LoVo (cell line): ENCODE measurements at regions not wholly inside any gene's neighbourhood (a gene's known extent, or its start where the extent isn't known, plus 50 kb on each side); places are given as distances from the start of the nearest gene placed in this dataset.

Experiments used
- DNase-seq: peaks from one replicate; pipeline ENCODE4 v3.0.0-alpha.2; 2016; ENCODE audit warnings: low spot score

DNA sequence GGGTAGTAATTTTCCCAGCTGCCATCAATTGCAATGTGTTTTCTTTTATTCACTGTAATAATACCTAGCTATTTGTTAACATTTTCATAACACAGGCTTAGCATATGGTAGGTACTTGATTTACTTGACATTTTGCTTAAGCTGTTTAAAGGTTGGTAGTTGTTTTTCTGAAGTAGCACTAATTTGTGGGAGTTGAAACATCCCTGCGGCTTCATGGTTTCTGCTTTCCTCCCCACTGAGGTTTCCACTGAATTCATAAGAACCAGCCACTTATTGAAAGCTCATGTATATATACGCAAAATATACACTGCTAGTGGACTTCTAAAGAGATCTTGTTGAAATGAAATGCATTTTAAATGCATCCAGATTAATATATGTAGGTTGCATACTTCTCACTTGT lies 559.9 kb downstream of the TLE4 start:
- DNase-seq: no peak

DNA sequence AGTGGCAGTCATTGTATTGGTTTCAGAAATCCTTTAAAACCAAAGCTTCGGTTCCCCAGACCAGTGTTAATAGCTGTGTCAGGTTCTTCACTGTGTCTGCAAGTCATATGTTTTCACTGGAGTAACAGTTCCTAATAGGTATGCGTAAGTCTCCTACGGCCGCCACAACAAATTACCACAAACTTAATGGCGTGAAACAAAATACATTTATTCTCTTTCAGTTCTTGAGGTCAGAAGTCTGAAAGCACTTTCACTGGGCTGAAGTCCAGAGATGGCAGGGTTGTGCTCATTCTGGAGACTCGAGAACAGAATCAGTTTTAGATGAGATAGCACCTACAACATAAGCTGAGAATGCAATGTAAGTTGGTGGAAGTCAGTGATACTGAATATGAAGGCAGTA lies 556.2 kb downstream of the TLE4 start:
- DNase-seq: no peak

DNA sequence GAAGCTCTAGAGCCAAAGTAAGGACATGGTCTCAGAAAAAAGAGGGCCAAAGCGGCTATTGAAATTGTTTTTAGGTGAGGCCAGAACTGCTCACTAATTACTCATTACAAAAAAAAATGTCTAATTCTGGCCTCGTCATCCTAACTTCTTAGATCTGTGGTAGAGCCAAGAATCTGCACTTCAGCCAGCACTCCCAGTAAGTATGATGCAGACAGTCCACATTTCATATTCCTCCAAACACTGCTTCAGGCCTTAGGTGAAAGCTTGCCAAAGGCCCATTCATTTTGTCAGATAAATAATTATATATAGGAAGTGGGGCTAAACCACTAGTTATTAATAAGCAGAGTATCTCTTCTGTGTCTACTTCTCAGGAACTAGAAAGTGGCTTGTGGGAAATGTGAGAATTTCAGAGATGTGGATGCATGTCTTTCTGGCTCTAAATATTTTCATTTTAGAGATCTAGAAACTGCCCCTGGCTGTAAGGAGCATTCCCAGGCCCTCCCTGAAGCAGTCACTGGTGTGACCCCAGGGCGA lies 554.0 kb downstream of the TLE4 start:
- DNase-seq: no peak

DNA sequence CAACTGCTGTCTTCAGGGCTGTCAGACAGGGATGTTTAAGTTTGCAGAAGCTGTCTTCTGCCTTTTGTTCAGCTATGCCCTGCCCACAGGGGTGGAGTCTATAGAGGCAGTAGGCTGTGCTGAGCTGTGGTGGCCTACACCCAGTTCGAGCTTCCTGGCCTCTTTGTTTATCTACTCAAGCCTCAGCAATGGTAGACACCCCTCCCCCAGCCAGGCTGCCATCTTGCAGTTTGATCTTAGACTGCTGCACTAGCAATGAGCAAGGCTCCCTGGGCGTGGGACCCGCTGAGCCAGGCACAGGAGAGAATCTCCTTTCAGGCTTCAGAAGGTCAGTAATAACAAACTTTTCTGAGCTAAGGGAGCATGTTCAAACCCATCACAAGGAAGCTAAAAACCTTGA lies 545.3 kb downstream of the TLE4 start:
- no peak for DNase-seq

DNA sequence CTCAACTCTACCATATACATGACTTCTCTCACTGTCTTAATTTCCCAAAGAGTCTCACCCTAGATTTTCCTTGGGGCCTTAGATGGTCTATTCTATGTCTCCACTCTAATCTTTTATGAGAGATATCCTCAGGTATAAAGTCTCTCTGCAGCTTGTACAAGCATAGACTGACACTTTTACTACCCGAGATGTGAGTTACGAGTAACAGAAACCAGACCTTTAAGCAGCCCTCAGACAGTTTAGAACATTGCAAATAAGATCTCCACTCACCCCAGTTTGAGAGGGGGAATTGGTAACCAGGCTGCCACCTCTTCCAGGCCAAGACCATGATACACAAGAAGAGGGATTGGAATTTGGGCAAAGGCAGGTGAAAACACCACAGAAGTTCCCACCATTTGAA lies 542.5 kb downstream of the TLE4 start:
- DNase-seq: no peak

DNA sequence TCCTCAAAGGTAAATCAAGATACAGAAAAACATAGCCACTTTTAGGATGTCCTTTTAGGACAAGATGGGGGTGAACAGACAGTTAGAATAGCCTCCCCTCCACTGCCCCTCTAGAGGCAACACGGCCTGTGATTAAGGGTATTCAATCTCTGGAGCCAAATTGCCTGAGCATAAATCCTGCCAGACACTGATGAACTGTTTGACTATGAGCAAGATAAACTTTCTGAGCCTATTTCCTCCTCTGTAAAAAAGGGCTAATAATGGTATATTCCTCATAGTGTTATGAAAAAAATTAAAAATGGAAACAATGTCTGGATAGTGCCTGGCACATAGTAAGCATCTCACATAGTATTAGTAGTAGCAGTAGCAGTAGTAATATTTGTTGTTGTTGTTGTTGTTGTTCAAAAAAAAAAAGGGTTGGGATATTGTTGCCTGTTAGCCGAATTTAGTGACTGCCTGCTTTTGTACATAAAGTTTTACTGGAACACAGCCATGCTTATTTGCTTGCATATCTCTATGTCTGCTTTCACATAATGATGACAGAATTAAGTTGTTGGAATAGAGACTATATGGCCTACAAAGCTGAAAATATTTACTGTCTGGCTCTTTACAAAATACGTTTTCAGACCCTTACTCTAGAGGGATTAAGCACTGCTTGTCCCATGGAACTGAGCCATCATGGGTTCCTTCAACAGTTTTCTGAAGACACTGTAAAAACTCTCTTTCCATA lies 536.3 kb downstream of the TLE4 start:
- no peak for DNase-seq

DNA sequence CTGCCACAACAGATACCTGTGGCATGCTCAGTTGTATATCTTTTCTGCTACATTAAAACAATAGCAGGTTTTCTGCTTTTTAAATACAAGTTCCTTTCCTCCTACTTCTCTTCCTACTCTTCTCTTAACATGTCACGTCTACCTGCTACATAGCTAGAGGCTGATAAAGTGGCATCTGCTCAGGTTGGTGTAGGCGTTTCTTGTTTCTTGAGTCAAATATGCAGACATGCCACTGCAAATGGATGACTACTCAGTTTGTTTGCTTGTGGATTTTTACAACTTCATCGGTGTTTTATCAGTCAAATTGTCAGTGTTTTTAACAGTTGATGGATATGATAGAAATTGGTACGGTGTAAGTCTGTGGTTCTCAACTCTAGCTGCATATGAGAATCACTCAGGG lies 525.7 kb downstream of the TLE4 start:
- no peak for DNase-seq

DNA sequence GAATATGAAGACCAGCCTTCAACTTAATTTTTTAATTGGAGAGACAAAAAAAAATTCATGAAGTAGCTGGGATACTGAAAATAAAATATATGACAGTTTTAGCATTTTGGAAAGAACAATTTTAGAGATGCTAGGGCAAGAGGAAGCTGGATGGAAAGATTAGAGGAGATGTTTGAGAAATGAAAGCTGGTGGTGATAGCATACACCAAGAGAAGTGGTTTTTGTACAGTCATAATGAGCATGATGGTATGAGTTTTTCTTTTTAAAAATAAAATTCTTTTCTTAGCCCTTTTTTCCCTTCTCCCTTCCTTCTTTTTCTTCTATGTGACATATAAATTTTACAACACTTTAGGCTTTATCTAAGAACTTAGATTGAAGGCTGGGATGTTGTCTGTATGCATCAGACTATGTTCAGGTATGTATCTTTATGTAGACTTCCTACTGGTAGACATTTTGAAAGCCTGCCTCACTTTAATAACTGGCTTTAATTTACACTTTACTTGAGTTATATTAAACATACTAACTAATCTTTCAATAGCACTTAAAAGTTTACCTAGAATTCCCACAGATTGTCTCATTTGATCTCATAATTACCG lies 522.5 kb downstream of the TLE4 start:
- no peak for DNase-seq

DNA sequence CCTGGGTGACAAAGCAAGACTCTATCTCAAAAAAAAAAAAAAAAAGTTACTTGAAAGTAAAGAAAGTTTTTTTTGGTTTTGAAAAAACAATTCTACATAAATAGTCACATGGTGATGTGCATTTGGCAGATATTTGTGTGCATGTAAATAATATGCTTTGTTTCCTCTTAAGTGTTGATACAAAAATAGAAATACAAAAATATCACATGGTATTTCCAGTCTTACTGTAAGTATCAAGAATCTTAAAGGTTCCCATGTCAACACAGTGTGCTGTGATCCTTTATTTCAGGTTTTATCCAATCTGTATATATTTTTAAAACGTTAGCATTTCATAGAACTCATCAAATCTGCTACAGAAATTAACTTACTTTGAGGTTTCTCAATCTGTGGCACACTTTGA lies 521.9 kb downstream of the TLE4 start:
- DNase-seq: no peak

DNA sequence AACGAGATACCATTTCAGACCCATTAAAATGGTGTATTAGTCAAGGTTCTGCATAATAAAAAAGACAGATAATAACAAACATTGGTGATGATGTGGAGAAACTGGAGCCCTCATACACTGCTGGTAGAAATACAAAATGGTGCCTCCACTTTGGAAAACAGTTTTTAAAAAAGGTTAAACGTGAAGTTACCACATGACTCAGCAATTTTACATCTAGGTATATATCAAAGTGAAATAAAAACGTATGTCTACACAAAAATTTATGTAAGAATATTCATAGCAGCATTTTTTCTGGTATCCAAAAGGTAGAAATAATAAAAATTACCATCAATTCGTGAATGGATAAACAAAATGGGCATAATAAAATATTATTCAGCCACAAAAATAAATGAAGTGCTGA lies 519.8 kb downstream of the TLE4 start:
- DNase-seq: no peak

DNA sequence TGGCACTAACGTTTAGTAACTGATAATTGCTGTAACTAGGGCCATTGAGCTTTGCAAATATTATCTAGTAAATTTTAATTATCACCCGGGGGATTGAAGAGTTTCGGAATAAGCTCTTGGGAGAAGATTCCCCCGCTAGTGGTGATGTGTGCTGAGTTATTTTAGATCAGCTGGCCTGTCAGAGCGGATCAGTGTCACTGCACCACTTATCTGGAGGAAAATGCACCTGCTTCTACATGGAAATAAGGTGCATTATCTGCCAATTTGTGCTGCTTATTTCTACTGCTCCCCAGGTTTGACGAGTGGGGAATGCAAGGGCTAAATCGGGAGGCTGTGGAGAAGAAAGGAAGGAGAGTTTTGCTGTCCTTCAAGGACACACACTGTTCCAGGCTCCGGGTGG lies 518.6 kb downstream of the TLE4 start:
- DNase-seq: no peak

DNA sequence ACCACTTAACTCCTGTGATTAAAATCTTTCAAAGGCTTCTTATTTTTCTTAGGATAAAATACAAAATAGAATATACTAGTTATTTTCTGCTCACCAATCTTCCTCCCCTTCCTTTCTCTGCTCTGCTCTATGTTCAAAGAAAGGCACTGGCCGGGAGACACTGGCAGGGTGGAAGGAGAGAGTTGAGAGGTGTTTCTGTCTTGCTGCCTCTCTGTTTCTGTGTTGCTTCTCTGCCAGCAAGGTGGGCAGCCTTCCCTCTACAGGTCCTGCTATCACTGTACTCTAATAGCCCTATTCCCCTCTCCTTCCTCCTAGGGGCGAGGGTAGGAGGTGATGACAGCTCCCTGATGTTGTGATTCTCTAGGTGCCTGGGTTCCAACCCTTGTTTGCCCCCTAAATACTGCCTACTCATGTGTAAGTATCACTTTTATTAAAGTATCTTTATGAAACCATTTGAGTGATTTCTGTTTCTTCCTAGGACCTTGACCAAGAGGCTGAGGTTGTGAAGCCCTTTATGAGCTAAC lies 515.1 kb downstream of the TLE4 start:
- no peak for DNase-seq

DNA sequence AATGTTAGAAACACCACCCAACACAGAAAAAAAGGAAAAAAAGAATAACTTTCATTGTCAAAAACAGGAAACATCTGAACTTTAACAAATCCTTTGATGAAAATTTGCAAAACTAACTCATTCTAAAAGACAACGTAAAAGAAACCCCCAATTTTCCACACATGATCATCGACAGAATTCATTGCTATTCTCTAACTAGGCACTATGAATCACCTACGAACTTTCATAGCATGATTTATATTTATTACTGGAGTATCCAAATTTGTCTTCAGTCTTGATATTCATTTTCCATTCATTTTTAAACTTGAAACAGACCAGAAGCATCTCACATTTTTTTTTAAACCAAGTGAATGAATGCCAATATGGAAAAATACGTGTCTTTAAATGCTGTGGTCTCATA lies 514.6 kb downstream of the TLE4 start:
- no peak for DNase-seq

DNA sequence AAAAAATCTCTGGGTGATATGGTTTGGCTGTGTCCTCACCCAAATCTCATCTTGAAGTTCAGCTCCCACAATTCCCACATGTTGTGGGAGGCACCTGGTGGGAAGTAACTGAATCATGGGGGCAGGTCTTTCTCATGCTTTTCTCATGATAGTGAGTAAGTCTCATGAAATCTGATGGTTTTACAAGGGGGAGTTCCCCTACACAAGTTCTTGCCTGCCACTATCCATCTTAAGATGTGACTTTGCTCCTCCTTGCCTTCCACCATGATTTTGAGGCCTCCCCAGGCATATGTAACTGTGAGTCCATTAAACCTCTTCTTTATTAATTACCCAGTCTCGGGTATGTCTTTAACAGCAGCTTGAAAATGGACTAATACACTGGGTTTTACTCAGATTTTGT lies 513.9 kb downstream of the TLE4 start:
- DNase-seq: no peak

DNA sequence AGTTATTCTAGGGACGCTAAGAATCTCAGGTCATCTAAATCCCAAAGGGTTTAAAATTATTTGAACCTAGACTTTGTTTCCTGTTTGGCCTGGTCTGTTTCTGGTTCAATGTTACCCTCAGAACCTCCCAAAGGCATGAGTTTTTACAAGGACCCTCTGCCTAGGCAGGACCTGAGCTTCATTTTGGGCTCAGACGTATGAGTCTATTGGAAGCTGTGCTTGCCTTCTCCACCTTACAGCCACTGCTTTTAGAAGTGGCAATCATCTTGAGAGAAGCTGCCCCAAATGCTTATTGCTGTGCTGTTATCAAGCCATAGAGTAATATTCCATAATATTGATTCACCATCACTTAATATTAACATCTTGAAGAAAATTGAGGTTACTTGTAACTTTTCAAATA lies 510.4 kb downstream of the TLE4 start:
- no peak for DNase-seq

DNA sequence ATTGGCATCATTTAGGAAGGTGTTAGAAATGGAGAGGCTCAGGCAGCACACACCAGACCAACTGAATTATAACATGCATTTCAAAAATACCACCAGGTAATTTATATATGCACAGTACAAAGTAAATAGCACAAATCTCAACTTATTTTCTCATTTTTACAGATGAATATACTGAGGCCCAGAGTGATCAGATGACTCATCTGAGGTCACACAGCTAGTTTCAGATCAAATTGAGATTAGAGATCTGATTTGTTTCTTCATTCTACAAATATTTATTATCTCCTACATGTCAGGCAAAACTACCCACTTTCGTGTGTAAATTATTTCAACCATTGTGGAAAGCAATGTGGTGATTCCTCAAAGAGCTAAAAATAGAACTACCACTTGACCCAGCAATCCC lies 507.1 kb downstream of the TLE4 start:
- DNase-seq: no peak

DNA sequence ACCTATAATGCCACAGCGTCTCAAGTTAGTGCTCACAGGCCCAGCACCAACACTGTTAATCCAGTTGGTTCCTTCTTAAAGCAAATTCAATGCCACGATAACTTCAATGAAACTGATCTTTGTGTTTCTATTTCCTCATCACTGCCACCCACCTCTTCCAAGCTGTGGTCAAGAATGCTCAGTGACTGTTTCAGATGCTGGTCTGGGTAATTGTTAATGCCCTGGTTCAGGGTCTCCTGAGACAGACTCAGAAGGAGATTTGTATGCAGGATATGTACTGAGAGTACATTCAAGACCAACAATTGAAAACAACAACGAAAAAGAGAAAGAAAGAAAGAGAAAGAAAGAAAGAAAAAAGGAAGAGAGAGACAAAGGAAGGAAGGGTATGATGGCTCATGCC lies 505.3 kb downstream of the TLE4 start:
- no peak for DNase-seq

DNA sequence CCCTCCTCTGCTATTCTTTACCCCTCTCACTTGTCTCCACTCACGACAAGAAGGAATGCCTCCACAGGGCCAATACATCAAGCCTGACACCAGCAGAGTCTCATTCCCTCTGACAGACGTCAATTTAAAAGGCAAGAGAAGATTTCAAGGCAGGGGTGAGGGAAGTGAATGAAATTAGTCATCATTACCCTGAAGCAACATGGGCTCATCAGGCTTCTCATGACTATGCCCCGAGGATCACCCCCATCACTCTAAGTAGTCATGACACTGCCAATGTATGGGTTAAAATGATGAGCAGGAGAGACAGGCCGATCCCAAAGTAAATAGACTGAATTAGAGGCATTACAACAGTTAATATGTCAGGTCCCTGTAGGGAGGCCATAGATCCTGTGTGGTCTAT lies 504.4 kb downstream of the TLE4 start:
- DNase-seq: no peak

DNA sequence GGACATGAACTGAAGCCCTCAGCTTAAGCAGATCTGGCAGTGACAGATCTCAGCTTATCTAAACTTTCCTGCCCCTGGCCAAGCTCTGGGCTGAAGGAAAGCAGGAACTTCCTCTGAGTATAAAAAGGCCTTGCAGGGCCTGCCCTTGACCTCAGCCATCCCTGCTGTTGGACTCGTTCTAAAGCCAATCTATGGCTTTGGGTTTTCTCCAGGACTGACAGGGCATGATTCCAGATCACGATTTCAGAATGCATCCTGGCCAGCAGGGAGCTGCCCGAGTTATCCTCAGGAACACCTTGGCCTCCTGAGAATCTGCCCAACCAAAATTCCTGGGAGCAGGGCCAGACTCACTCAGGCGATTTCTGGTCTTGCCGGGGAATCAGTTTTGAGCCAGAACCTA lies 502.7 kb downstream of the TLE4 start:
- no peak for DNase-seq

DNA sequence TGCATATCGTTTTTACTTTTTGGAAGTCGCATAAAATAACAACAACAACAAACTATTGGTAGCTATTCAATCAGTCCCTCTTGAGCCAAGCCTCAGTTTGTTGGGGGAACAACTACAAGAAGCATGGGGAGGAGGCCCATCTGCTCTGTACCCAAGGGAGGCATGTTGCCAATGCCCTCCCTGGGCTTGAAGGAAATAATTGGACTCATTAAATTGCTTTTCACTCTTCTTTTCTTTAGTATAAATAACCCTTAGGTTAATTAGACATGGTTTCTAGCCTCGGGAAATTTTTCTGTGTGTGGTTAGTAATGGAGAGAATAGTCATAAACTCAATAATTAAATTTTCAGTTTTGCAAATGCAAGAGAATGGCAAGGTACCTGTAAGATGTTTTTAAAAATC lies 500.7 kb downstream of the TLE4 start:
- DNase-seq: no peak

DNA sequence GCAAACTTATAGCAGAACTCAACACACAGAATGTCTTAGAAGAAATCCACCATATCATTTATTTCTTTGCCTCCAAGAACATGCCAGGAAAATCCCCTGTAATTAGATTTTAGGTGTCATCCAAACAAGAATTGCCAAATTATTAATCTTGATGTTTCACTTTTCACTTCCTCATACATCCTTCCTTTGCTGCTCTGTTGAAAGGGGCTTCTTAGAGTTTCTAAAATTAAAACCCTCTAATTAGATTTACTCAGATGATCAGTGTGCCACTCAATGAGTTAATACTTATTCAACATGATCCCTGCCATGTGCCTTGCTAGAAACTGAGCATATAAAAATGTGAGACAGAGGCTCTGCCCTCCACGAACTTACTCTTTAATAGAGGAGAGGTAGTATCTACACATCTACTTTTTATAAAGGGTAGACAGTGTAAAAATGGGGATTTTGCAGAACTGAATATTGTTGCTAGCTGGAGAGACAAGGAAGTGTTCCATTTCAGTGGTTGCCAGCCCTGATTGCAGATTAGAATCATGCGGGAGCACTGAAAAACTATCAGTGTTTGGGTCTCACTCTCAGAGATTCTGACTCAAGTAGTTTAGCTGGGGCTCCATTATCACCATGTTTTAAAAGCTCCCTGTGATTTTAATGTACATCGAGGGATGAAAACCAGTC lies 498.4 kb downstream of the TLE4 start:
- no peak for DNase-seq

DNA sequence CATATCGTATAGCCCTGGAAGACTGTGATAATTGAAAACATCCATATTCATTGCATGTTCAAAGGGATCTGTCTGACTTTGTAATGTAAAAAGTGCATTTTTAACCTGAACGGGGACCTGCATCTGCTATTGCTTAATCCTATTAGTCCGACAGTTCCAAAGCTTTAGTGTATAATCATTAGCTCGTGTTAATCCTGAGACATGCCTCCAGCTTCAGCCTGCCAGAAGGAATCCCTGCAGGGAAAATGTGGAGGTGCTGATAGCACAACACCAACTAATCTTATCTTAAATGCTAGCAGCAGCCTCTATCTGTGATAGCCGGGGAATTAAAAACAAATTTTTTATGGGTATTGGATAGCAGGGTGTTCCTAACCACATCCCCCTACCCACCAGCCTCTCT lies 495.2 kb downstream of the TLE4 start:
- no peak for DNase-seq

DNA sequence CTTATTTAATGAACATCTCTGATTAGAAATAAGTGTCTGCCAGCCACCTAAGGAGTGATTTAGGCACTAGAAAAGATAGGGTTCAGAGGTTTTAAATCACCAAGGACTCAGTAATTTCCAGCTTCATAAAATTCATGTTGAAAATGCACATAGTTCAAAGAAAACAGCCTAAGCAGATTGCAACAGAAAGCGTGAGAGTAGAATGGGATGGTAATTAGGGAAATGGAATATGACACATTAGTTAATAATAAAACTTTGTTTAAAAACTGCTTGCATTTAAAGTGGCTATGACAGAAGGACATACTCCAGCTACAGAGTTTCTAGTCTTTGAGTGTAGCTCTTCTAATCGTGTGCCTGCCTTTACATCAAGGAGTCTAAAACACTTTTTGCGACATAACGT lies 490.8 kb downstream of the TLE4 start:
- no peak for DNase-seq
